K562 (cell line): ENCODE measurements at regions not wholly inside any gene's neighbourhood (a gene's known extent, or its start where the extent isn't known, plus 50 kb on each side); places are given as distances from the start of the nearest gene placed in this dataset.

ENCODE experiments used
- CSDE1 ChIP-seq, 2 experiments: fragments of 450-650 bp; IDR thresholded peaks; 2 replicates each; pipeline ENCODE4 v1.6.1; 2016; ENCODE audit warnings: mild to moderate bottlenecking in 1 of 2
- FOXP1 ChIP-seq: sonication (generic); formaldehyde crosslinking; IDR thresholded peaks from 2 replicates; pipeline ENCODE4 v1.8.0; 2022; ENCODE audit warnings: mild to moderate bottlenecking, missing genetic modification reagents
- NFYB ChIP-seq: IDR thresholded peaks from 2 replicates; pipeline ENCODE4 v1.6.1; 2011; ENCODE audit warnings: mild to moderate bottlenecking, moderate library complexity; ENCODE audit not compliant: insufficient read length; ENCODE audit errors: extremely low read depth
- PHF8 ChIP-seq: fragments of 200-600 bp; sonication (generic); IDR thresholded peaks from 2 replicates; pipeline ENCODE4 v1.6.1; 2012; ENCODE audit warnings: mixed run types, mild to moderate bottlenecking, inconsistent platforms, low read length, moderate library complexity, borderline replicate concordance
- POLR2A ChIP-seq: fragments of 450-650 bp; conservative IDR thresholded peaks from 2 replicates; pipeline ENCODE4 v1.6.1; 2016
- POLR2AphosphoS2 ChIP-seq: IDR thresholded peaks from 2 replicates; pipeline ENCODE4 v1.6.1; 2012; ENCODE audit warnings: low read length, improper control_type of control experiment
- RFX1 ChIP-seq: fragments of 450-650 bp; IDR thresholded peaks from 2 replicates; pipeline ENCODE4 v1.6.1; 2016; ENCODE audit warnings: mild to moderate bottlenecking, moderate library complexity
- SP1 ChIP-seq: sonication (generic); formaldehyde crosslinking; IDR thresholded peaks from 2 replicates; pipeline ENCODE4 v1.8.1; 2022; ENCODE audit warnings: mild to moderate bottlenecking, missing genetic modification reagents
- TGIF2 ChIP-seq: sonication (generic); formaldehyde crosslinking; IDR thresholded peaks from 2 replicates; pipeline ENCODE4 v1.8.1; 2022; ENCODE audit warnings: mild to moderate bottlenecking, missing genetic modification reagents, moderate library complexity
- TSHZ1 ChIP-seq: fragments of 250-450 bp; sonication (Bioruptor Pico); IDR thresholded peaks from 2 replicates; pipeline ENCODE4 v1.4.0; 2020; ENCODE audit warnings: mild to moderate bottlenecking, moderate library complexity
- ZC3H11A ChIP-seq: IDR thresholded peaks from 2 replicates; pipeline ENCODE4 v1.6.1; 2012; ENCODE audit warnings: low read depth, low read length, improper control_type of control experiment
- TF ChIP-seq, protein P1 (sequence below): fragments of 450-650 bp; conservative IDR thresholded peaks from 2 replicates; pipeline ENCODE4 v1.6.1; 2016; ENCODE audit warnings: missing genetic modification characterization, low read depth, mild to moderate bottlenecking, missing compliant biosample characterization, moderate library complexity
- TF ChIP-seq, protein P2 (sequence below), 3 experiments: IDR thresholded peaks in 2 of 3; conservative IDR thresholded peaks in 1 of 3; 2 replicates each; pipeline ENCODE4 v1.5.1; 2011 to 2012; ENCODE audit warnings: low read length in 3 of 3, mild to moderate bottlenecking in 3 of 3, control low read depth in 2 of 3, improper control_type of control experiment in 1 of 3, inconsistent platforms in 1 of 3, low read depth in 1 of 3, mixed read lengths in 1 of 3, moderate library complexity in 1 of 3; ENCODE audit not compliant: insufficient read depth in 2 of 3
- TF ChIP-seq, protein P3 (sequence below): sonication (generic); IDR thresholded peaks from 2 replicates; pipeline ENCODE4 v1.6.1; 2016

- TF ChIP-seq CSDE1 (IDR thresholded peaks at IDR 0.05) (no peak), NFYB (no peak), ZC3H11A (no peak), FOXP1 (no peak), RFX1 (no peak), POLR2AphosphoS2 (no peak), TSHZ1 (CRISPR knock-in tag) (no peak), POLR2A (no peak), TGIF2 (CRISPR knock-in tag) (no peak), SP1 (CRISPR knock-in tag) (no peak), PHF8 (no peak)
- TF ChIP-seq, protein P1, sequence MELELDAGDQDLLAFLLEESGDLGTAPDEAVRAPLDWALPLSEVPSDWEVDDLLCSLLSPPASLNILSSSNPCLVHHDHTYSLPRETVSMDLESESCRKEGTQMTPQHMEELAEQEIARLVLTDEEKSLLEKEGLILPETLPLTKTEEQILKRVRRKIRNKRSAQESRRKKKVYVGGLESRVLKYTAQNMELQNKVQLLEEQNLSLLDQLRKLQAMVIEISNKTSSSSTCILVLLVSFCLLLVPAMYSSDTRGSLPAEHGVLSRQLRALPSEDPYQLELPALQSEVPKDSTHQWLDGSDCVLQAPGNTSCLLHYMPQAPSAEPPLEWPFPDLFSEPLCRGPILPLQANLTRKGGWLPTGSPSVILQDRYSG (tag): no peak
- TF ChIP-seq, protein P2, sequence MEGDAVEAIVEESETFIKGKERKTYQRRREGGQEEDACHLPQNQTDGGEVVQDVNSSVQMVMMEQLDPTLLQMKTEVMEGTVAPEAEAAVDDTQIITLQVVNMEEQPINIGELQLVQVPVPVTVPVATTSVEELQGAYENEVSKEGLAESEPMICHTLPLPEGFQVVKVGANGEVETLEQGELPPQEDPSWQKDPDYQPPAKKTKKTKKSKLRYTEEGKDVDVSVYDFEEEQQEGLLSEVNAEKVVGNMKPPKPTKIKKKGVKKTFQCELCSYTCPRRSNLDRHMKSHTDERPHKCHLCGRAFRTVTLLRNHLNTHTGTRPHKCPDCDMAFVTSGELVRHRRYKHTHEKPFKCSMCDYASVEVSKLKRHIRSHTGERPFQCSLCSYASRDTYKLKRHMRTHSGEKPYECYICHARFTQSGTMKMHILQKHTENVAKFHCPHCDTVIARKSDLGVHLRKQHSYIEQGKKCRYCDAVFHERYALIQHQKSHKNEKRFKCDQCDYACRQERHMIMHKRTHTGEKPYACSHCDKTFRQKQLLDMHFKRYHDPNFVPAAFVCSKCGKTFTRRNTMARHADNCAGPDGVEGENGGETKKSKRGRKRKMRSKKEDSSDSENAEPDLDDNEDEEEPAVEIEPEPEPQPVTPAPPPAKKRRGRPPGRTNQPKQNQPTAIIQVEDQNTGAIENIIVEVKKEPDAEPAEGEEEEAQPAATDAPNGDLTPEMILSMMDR (IDR thresholded peaks at IDR 0.05 in 2 of 3, conservative IDR thresholded peaks at IDR 0.05 in 1 of 3; ENCODE audit: insufficient read depth in 2 of 3, low read depth in 1 of 3, low read length in 3 of 3): no peak
- TF ChIP-seq, protein P3, sequence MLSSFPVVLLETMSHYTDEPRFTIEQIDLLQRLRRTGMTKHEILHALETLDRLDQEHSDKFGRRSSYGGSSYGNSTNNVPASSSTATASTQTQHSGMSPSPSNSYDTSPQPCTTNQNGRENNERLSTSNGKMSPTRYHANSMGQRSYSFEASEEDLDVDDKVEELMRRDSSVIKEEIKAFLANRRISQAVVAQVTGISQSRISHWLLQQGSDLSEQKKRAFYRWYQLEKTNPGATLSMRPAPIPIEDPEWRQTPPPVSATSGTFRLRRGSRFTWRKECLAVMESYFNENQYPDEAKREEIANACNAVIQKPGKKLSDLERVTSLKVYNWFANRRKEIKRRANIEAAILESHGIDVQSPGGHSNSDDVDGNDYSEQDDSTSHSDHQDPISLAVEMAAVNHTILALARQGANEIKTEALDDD: no peak
These were observed 66.0 kb upstream of the DOCK1 start for GRCh38 chr10:126839094-126839761.
